SK-N-MC (cell line): ENCODE measurements at regions not wholly inside any gene's neighbourhood (a gene's known extent, or its start where the extent isn't known, plus 50 kb on each side); places are given as distances from the start of the nearest gene placed in this dataset.

Experiments
- EZH2 ChIP-seq: fragments of 200-600 bp; sonication (generic); IDR thresholded peaks from one replicate; pipeline ENCODE4 v1.6.1; 2017; ENCODE audit warnings: antibody characterized with exemption
- FOXP2 ChIP-seq: optimal IDR thresholded peaks from 2 replicates; pipeline ENCODE3; 2011; ENCODE audit warnings: mild to moderate bottlenecking, moderate library complexity; ENCODE audit not compliant: insufficient read depth; ENCODE audit errors: extremely low read length, control extremely low read depth
- POLR2AphosphoS5 ChIP-seq: IDR thresholded peaks from 2 replicates; pipeline ENCODE4 v1.6.1; 2012; ENCODE audit warnings: mild to moderate bottlenecking, low read depth, low read length, borderline replicate concordance

DNA sequence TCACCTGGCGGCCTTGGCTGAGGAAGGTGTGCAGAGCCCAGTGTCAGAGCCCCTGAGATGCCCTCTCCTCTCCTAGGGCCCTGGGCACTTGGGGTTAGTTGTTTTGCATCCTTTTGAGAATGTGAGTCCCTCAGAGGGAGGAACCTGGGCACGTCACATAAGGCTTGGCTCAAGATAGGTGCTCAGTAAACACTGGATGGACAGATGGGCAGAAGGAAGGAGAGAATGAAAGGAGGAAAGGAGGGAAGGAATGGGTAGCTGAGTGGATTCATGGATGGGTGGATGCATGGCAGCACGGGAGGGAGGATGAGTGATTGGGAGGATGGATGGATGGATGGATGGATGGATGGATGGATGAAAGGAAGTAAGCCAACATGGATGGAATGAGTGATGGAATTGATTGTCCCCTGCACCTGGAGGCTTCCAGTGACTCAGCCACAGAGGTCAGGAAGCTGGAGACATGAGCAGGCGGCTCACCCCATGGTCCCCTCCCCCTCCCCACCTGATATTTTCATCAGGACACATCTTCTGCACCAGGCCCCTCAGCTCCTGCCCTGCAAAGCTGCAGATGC lies 62.2 kb downstream of the IGLL1 start:
- TF ChIP-seq EZH2: no peak
- TF ChIP-seq POLR2AphosphoS5: no peak
- no peak for TF ChIP-seq FOXP2
